Fibroblast of the aortic adventitia (primary cell): ENCODE measurements at regions not wholly inside any gene's neighbourhood (a gene's known extent, or its start where the extent isn't known, plus 50 kb on each side); places are given as distances from the start of the nearest gene placed in this dataset.

Source experiments
- DNase-seq: peaks from one replicate; pipeline ENCODE4 v3.0.0-alpha.2; 2010; ENCODE audit warnings: low read depth
- H3K4me3 ChIP-seq: 2 replicates; pipeline ENCODE4 v1.5.1; 2011; ENCODE audit warnings: low read depth, mild to moderate bottlenecking, control low read depth, low read length, moderate library complexity
- CTCF ChIP-seq: IDR thresholded peaks from 2 replicates; pipeline ENCODE4 v1.5.1; 2011; ENCODE audit warnings: mild to moderate bottlenecking, low read length, control low read depth, inconsistent platforms; ENCODE audit not compliant: insufficient read depth

- TF ChIP-seq CTCF = no peak
- no peak overlapping the region for H3K4me3 ChIP-seq
- DNase-seq = no peak
These were observed 86.3 kb upstream of the PRPS1 start for GRCh38 chrX:107542040-107542439.

GRCh38 chrX:107542500-107542899 is 85.8 kb upstream of the PRPS1 start:
- DNase-seq = peak; percentile 50
- peak; percentile 27 for TF ChIP-seq CTCF
- H3K4me3 ChIP-seq = no peak overlapping the region

GRCh38 chrX:107547621-107548020 is 80.7 kb upstream of the PRPS1 start:
- DNase-seq = no peak
- no peak overlapping the region for H3K4me3 ChIP-seq
- TF ChIP-seq CTCF = no peak

GRCh38 chrX:107548775-107549174 is 79.5 kb upstream of the PRPS1 start:
- no peak for DNase-seq
- no peak overlapping the region for H3K4me3 ChIP-seq
- no peak for TF ChIP-seq CTCF

GRCh38 chrX:107549504-107549903 is 78.8 kb upstream of the PRPS1 start:
- TF ChIP-seq CTCF = no peak

GRCh38 chrX:107551546-107551945 is 76.8 kb upstream of the PRPS1 start:
- H3K4me3 ChIP-seq = no peak overlapping the region
- no peak for TF ChIP-seq CTCF
- no peak for DNase-seq

More at GRCh38 chrX:107549504-107549903, 78.8 kb upstream of the PRPS1 start:
- no peak overlapping the region for H3K4me3 ChIP-seq
- DNase-seq = no peak

- peak; percentile 62 for DNase-seq
- no peak for TF ChIP-seq CTCF
- no peak overlapping the region for H3K4me3 ChIP-seq
These were observed 75.4 kb upstream of the PRPS1 start for GRCh38 chrX:107552930-107553329.
